HG02642 (cell line): ENCODE measurements at regions not wholly inside any gene's neighbourhood (a gene's known extent, or its start where the extent isn't known, plus 50 kb on each side); places are given as distances from the start of the nearest gene placed in this dataset.

Experiments used
- ATAC-seq: cut with Tn5 transposase; IDR thresholded peaks from one replicate; pipeline ENCODE4 v1.9.1; 2021; ENCODE audit warnings: mild to moderate bottlenecking; ENCODE audit not compliant: unreplicated experiment, poor library complexity

- no peak for ATAC-seq
Observed at GRCh38 chr2:126771501-126772195, 115.7 kb downstream of the GYPC start.

- ATAC-seq, result no peak
Observed at GRCh38 chr2:126774290-126774689, 118.3 kb downstream of the GYPC start.

GRCh38 chr2:126774761-126775160 lies 118.8 kb downstream of the GYPC start:
- no peak for ATAC-seq

GRCh38 chr2:126775300-126775985 lies 119.5 kb downstream of the GYPC start:
- no peak for ATAC-seq

GRCh38 chr2:126776255-126776654 lies 120.3 kb downstream of the GYPC start:
- ATAC-seq, result peak; percentile 4

GRCh38 chr2:126776692-126777619 lies 121.0 kb downstream of the GYPC start:
- peak; percentile 90 for ATAC-seq

- peak; percentile 16 for ATAC-seq
Observed at GRCh38 chr2:126777620-126777978, 121.1 kb upstream of the TEX51 start.

GRCh38 chr2:126778561-126779501 lies 119.9 kb upstream of the TEX51 start:
- ATAC-seq, result no peak

- ATAC-seq, result no peak
Observed at GRCh38 chr2:126781206-126781605, 117.5 kb upstream of the TEX51 start.

GRCh38 chr2:126781806-126782205 lies 116.9 kb upstream of the TEX51 start:
- ATAC-seq, result no peak

GRCh38 chr2:126782648-126783047 lies 116.0 kb upstream of the TEX51 start:
- no peak for ATAC-seq

- ATAC-seq, result no peak
Observed at GRCh38 chr2:126783341-126783740, 115.3 kb upstream of the TEX51 start.

- ATAC-seq, result no peak
Observed at GRCh38 chr2:126784045-126784444, 114.6 kb upstream of the TEX51 start.

GRCh38 chr2:126784621-126785020 lies 114.1 kb upstream of the TEX51 start:
- no peak for ATAC-seq

GRCh38 chr2:126785236-126785635 lies 113.5 kb upstream of the TEX51 start:
- no peak for ATAC-seq

- ATAC-seq, result no peak
Observed at GRCh38 chr2:126785862-126786261, 112.8 kb upstream of the TEX51 start.

- no peak for ATAC-seq
Observed at GRCh38 chr2:126786765-126787164, 111.9 kb upstream of the TEX51 start.

GRCh38 chr2:126787289-126787688 lies 111.4 kb upstream of the TEX51 start:
- ATAC-seq, result no peak

GRCh38 chr2:126788113-126788512 lies 110.6 kb upstream of the TEX51 start:
- no peak for ATAC-seq

GRCh38 chr2:126788652-126789051 lies 110.0 kb upstream of the TEX51 start:
- ATAC-seq, result no peak
